ENCODE measurements at regions not wholly inside any gene's neighbourhood (a gene's known extent, or its start where the extent isn't known, plus 50 kb on each side); places are given as distances from the start of the nearest gene placed in this dataset.

DNA sequence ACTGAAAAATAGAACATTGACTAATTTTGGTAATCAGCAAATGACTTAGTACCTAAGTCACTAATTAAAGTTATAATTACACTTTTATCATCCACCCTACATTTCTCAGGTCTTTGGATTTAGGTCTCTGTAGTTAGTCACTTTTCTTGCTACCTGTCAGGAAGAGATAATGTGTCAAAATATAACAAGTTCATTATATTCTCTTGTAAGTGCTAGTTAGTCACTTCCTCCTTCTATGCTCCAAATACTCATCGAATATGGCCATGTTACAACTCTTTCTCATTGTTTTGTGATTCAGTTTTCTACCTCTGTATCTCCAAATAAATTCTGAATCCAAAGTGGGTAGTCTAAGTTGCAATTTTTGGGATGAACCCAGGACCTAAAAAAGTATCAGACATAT, 163.5 kb upstream of the KIF2B start:
- Mint-ChIP-seq H3K9me3 (peaks cover 35% of the 10 kb centered on the region), H3K36me3 (ENCODE audit: low read depth) (no peaks in the 10 kb centered on the region), H3K27me3 (ENCODE audit: insufficient read depth) (no peaks in the 10 kb centered on the region), H3K27ac (no peak overlapping the region), H3K4me3 (no peak overlapping the region), H3K4me1 (ENCODE audit: low read depth) (no peaks in the 10 kb centered on the region)
- no peak for DNase-seq
- TF ChIP-seq CTCF (IDR thresholded peaks at IDR 0.05), result no peak

GRCh38 chr17:53655591-53655990, 167.1 kb upstream of the KIF2B start:
- no peak for DNase-seq

DNA sequence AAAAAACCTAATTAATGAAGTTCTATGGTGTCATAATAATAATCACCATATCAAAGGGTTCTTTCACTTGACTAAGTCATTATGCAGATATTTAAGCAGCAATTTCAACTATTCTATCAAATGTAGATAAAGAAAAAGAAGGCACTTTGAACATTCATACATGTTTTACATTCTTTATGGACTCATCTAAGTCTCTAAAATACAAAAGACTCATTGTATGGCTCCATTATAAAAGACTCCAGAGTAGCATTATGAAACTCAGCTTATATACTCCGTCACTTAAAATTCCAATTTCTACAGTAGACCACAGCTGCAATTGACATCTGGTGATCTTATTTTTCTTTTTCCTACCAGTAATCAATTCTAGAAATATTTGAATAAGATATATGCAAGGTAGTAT, 173.5 kb upstream of the KIF2B start:
- Mint-ChIP-seq H3K27me3 (ENCODE audit: insufficient read depth) (no peaks in the 10 kb centered on the region), H3K4me1 (ENCODE audit: low read depth) (no peaks in the 10 kb centered on the region), H3K9me3 (peaks cover 40% of the 10 kb centered on the region), H3K4me3 (no peak overlapping the region), H3K27ac (no peak overlapping the region), H3K36me3 (ENCODE audit: low read depth) (no peaks in the 10 kb centered on the region)
- TF ChIP-seq CTCF (IDR thresholded peaks at IDR 0.05), result no peak
- DNase-seq, result no peak

More at GRCh38 chr17:53655591-53655990, 167.1 kb upstream of the KIF2B start:
- Mint-ChIP-seq H3K9me3 (peaks cover 33% of the 10 kb centered on the region), H3K4me1 (ENCODE audit: low read depth) (no peaks in the 10 kb centered on the region), H3K36me3 (ENCODE audit: low read depth) (no peaks in the 10 kb centered on the region), H3K27me3 (ENCODE audit: insufficient read depth) (no peaks in the 10 kb centered on the region), H3K27ac (no peak overlapping the region), H3K4me3 (no peak overlapping the region)
- TF ChIP-seq CTCF (IDR thresholded peaks at IDR 0.05), result no peak

GRCh38 chr17:53646835-53647234, 175.9 kb upstream of the KIF2B start:
- no peak for DNase-seq
- no peak overlapping the region for H3K4me3 Mint-ChIP-seq
- TF ChIP-seq CTCF (IDR thresholded peaks at IDR 0.05), result no peak
- H3K27ac Mint-ChIP-seq, result no peak overlapping the region
- H3K4me1 Mint-ChIP-seq (ENCODE audit: low read depth), result no peaks in the 10 kb centered on the region
- H3K9me3 Mint-ChIP-seq, result peaks cover 55% of the 10 kb centered on the region
- H3K36me3 Mint-ChIP-seq (ENCODE audit: low read depth), result no peaks in the 10 kb centered on the region
- H3K27me3 Mint-ChIP-seq (ENCODE audit: insufficient read depth), result no peaks in the 10 kb centered on the region

GRCh38 chr17:53640808-53641207, 181.9 kb upstream of the KIF2B start:
- Mint-ChIP-seq H3K27ac (no peak overlapping the region), H3K4me1 (ENCODE audit: low read depth) (no peaks in the 10 kb centered on the region), H3K36me3 (ENCODE audit: low read depth) (no peaks in the 10 kb centered on the region), H3K9me3 (peaks cover 46% of the 10 kb centered on the region), H3K4me3 (no peak overlapping the region), H3K27me3 (ENCODE audit: insufficient read depth) (no peaks in the 10 kb centered on the region)
- no peak for TF ChIP-seq CTCF (IDR thresholded peaks at IDR 0.05)
- no peak for DNase-seq

GRCh38 chr17:53635444-53635843, 187.3 kb upstream of the KIF2B start:
- H3K36me3 Mint-ChIP-seq (ENCODE audit: low read depth), result no peaks in the 10 kb centered on the region
- no peaks in the 10 kb centered on the region; the same call in 1 of the 2 replicates for H3K27me3 Mint-ChIP-seq (ENCODE audit: insufficient read depth)
- no peak overlapping the region for H3K4me3 Mint-ChIP-seq
- TF ChIP-seq CTCF (IDR thresholded peaks at IDR 0.05), result no peak
- H3K9me3 Mint-ChIP-seq, result peaks cover 30% of the 10 kb centered on the region
- no peak for DNase-seq
- no peak overlapping the region for H3K27ac Mint-ChIP-seq
- no peaks in the 10 kb centered on the region for H3K4me1 Mint-ChIP-seq (ENCODE audit: low read depth)
